K562 (cell line): ENCODE measurements at regions not wholly inside any gene's neighbourhood (a gene's known extent, or its start where the extent isn't known, plus 50 kb on each side); places are given as distances from the start of the nearest gene placed in this dataset.

ENCODE experiments used
- ATAC-seq: fragments of 200-7000 bp; cut with Tn5 transposase; 3 replicates; pipeline ENCODE4 v1.9.1; 2020; ENCODE audit warnings: moderate library complexity
- BruUV-seq: library from RNA; stranded (reverse); fragments of 400-500 nt; replicated peaks from 2 replicates; lab custom pipeline; 2021; lab: Mats Ljungman, UMichigan
- CTCF ChIA-PET: fragments of 300-600 bp; formaldehyde crosslinking; extraction: SDS; loops from one replicate; lab custom pipeline; 2021; ENCODE audit warnings: low intra/inter-chr PET ratio; lab: Yijun Ruan, JAX
- POLR2A ChIA-PET: fragments of 300-600, 350-650 bp; sonication (Branson Sonifier 250); formaldehyde crosslinking; extraction: SDS; loops from one replicate; lab custom pipeline; 2021; ENCODE audit warnings: antibody characterized with exemption, inconsistent platforms; lab: Yijun Ruan, JAX
- DNase-seq, 4 experiments: peaks; one replicate each; pipeline versions ENCODE4 v3.0.0 to v3.0.0-alpha.2; 2011 to 2018; ENCODE audit warnings: low spot score in 3 of 4, mixed read lengths in 3 of 4; ENCODE audit errors: extremely low read depth in 1 of 4
- FAIRE-seq: peaks from 2 replicates; lab custom pipeline; 2011; peaks lifted over from hg19 to GRCh38; lab: Jason Lieb, UNC
- H2AFZ ChIP-seq: 2 replicates; pipeline ENCODE4 v1.6.0; 2011; ENCODE audit warnings: low read depth, low read length, control low read depth, inconsistent platforms
- H3K27ac ChIP-seq: fragments of 200-600 bp; 3 replicates; pipeline ENCODE4 v1.8.0; 2011; ENCODE audit warnings: low read depth, mild to moderate bottlenecking, control low read depth, inconsistent platforms, low read length, moderate library complexity, mixed read lengths; ENCODE audit errors: extremely low read depth
- H3K27me3 ChIP-seq, 2 experiments: fragments of 300-600 bp in 1 of 2; 2 replicates in 1 of 2; 3 replicates in 1 of 2; pipeline versions ENCODE4 v1.6.0 to v1.8.0; 2011; ENCODE audit warnings: inconsistent platforms in 2 of 2, low read length in 2 of 2, mild to moderate bottlenecking in 1 of 2, mixed read lengths in 1 of 2, moderate library complexity in 1 of 2; ENCODE audit not compliant: control insufficient read depth in 2 of 2, insufficient read depth in 2 of 2
- H3K36me3 ChIP-seq: fragments of 300-600 bp; 3 replicates; pipeline ENCODE4 v1.8.0; 2011; ENCODE audit warnings: mild to moderate bottlenecking, low read length, inconsistent platforms; ENCODE audit not compliant: control insufficient read depth, insufficient read depth
- H3K4me1 ChIP-seq, 2 experiments: fragments of 200-600 bp in 1 of 2; replicated peaks in 1 of 2; 2 replicates in 1 of 2; 3 replicates in 1 of 2; pipeline versions ENCODE4 v1.5.1 to v1.8.0; 2011; ENCODE audit warnings: inconsistent platforms in 2 of 2, low read length in 2 of 2, mild to moderate bottlenecking in 1 of 2, mixed read lengths in 1 of 2, moderate library complexity in 1 of 2; ENCODE audit not compliant: control insufficient read depth in 2 of 2, insufficient read depth in 2 of 2
- H3K4me2 ChIP-seq: 2 replicates; pipeline ENCODE4 v1.6.1; 2011; ENCODE audit warnings: low read length, control low read depth, inconsistent platforms, mixed read lengths; ENCODE audit not compliant: insufficient read depth
- H3K4me3 ChIP-seq: fragments of 200-600 bp; sonication (generic), shearing (Covaris generic); 2 replicates; pipeline ENCODE4 v1.5.1; 2016; ENCODE audit warnings: control low read depth, inconsistent platforms
- H3K79me2 ChIP-seq: fragments of 200-600 bp; 3 replicates; pipeline ENCODE4 v1.8.0; 2011; ENCODE audit warnings: low read length, inconsistent platforms; ENCODE audit not compliant: control insufficient read depth, insufficient read depth
- H3K9ac ChIP-seq, 2 experiments: 2 replicates each; pipeline versions ENCODE4 v1.6.0 to v1.6.1; 2011; ENCODE audit warnings: low read depth in 2 of 2, low read length in 2 of 2, control low read depth in 1 of 2, inconsistent platforms in 1 of 2, mild to moderate bottlenecking in 1 of 2, mixed read lengths in 1 of 2; ENCODE audit not compliant: insufficient read depth in 1 of 2
- H3K9me1 ChIP-seq: one replicate; pipeline ENCODE4 v1.6.0; 2011; ENCODE audit warnings: inconsistent platforms, mild to moderate bottlenecking, low read length, moderate library complexity; ENCODE audit not compliant: control insufficient read depth, insufficient read depth
- H3K9me3 ChIP-seq: replicated peaks from 2 replicates; pipeline ENCODE4 v1.5.1; 2011; ENCODE audit warnings: low read depth, low read length, inconsistent platforms; ENCODE audit not compliant: control insufficient read depth, insufficient read depth
- H4K20me1 ChIP-seq: replicated peaks from 2 replicates; pipeline ENCODE4 v1.6.1; 2011; ENCODE audit warnings: low read length, inconsistent platforms, mixed read lengths; ENCODE audit not compliant: control insufficient read depth, insufficient read depth
- BRF1 ChIP-seq: IDR thresholded peaks from 3 replicates; pipeline ENCODE4 v1.6.1; 2011; ENCODE audit warnings: borderline replicate concordance, mild to moderate bottlenecking; ENCODE audit not compliant: insufficient read length; ENCODE audit errors: extremely low read depth
- ILF3 ChIP-seq: fragments of 450-650 bp; IDR thresholded peaks from 2 replicates; pipeline ENCODE4 v1.6.1; 2018; ENCODE audit warnings: antibody characterized with exemption, mild to moderate bottlenecking, moderate library complexity, borderline replicate concordance
- NEUROD1 ChIP-seq: fragments of 150-350 bp; IDR thresholded peaks from 2 replicates; pipeline ENCODE4 v1.6.1; 2014; ENCODE audit warnings: borderline replicate concordance, low read length, low read depth; ENCODE audit not compliant: partially characterized antibody
- RBM34 ChIP-seq: fragments of 200-400 bp; formaldehyde crosslinking; IDR thresholded peaks from 2 replicates; pipeline ENCODE4 v1.6.1; 2018; ENCODE audit warnings: low read length, borderline replicate concordance; ENCODE audit not compliant: insufficient read depth
- SAP30 ChIP-seq: fragments of 200-600 bp; sonication (generic); IDR thresholded peaks from 2 replicates; pipeline ENCODE4 v1.6.1; 2012; ENCODE audit warnings: borderline replicate concordance, low read depth, mild to moderate bottlenecking, moderate library complexity, low read length, control low read depth, inconsistent platforms; ENCODE audit not compliant: insufficient read depth, poor library complexity, severe bottlenecking
- SNIP1 ChIP-seq: fragments of 450-650 bp; IDR thresholded peaks from 2 replicates; pipeline ENCODE4 v1.7.1; 2017; ENCODE audit warnings: low read depth, mild to moderate bottlenecking
- SOX6 ChIP-seq: fragments of 450-650 bp; IDR thresholded peaks from 2 replicates; pipeline ENCODE4 v1.6.1; 2014; ENCODE audit warnings: mild to moderate bottlenecking
- TEAD4 ChIP-seq, 2 experiments: sonication (generic) in 1 of 2; formaldehyde crosslinking in 1 of 2; IDR thresholded peaks; 2 replicates each; pipeline versions ENCODE4 v1.6.1 to v1.8.0; 2012 to 2022; ENCODE audit warnings: borderline replicate concordance in 1 of 2, inconsistent platforms in 1 of 2, low read length in 1 of 2, mild to moderate bottlenecking in 1 of 2, missing genetic modification reagents in 1 of 2
- WHSC1 ChIP-seq: IDR thresholded peaks from one replicate; pipeline ENCODE4 v1.6.1; 2012; ENCODE audit warnings: low read length, control low read depth, inconsistent platforms
- ZKSCAN8 ChIP-seq: fragments of 200-800 bp; sonication (Bioruptor generic); IDR thresholded peaks from 2 replicates; pipeline ENCODE4 v1.6.1; 2016; ENCODE audit warnings: missing genetic modification characterization, missing compliant biosample characterization
- ZNF668 ChIP-seq: fragments of 250-450 bp; sonication (Bioruptor Pico); IDR thresholded peaks from 2 replicates; pipeline ENCODE4 v1.8.0; 2022; ENCODE audit warnings: mild to moderate bottlenecking, inconsistent platforms
- WGBS: fragments of 100-300 bp; shearing (Covaris generic); methylation state at CpG from one replicate; pipeline ENCODE4 v1.1.6; 2016; ENCODE audit warnings: low coverage, mixed read lengths; ENCODE audit not compliant: insufficient coverage; ENCODE audit errors: missing lambda C conversion rate; 5-methylcytosine and 5-hydroxymethylcytosine counted together
- in situ Hi-C: fragments of 300-500 bp; cut with MboI; formaldehyde crosslinking; loops from 4 replicates; pipeline ENCODE4 v1.15.0; 2018; ENCODE audit warnings: inconsistent platforms, mixed read lengths
- intact Hi-C: fragments of 100-400 bp; cut with micrococcal nuclease; formaldehyde crosslinking; loops from 2 replicates; pipeline ENCODE4 v1.14.2; 2022
- TF ChIP-seq, protein P1 (sequence below): fragments of 450-650 bp; IDR thresholded peaks from 2 replicates; pipeline ENCODE4 v1.6.1; 2016; ENCODE audit warnings: borderline replicate concordance
- TF ChIP-seq, protein P2 (sequence below): sonication (generic); formaldehyde crosslinking; IDR thresholded peaks from 2 replicates; pipeline ENCODE4 v1.8.0; 2022; ENCODE audit warnings: mild to moderate bottlenecking, missing genetic modification reagents
- TF ChIP-seq, protein P3 (sequence below): sonication (generic); formaldehyde crosslinking; IDR thresholded peaks from 2 replicates; pipeline ENCODE4 v1.8.0; 2022; ENCODE audit warnings: mild to moderate bottlenecking, low read depth, missing genetic modification reagents

GRCh38 chr22:48336339-48337060, 1491.2 kb downstream of the BRD1 start:
- H3K36me3 ChIP-seq = no peaks in the 10 kb centered on the region
- POLR2A ChIA-PET = no interaction called here
- WGBS = 0% methylated on average over 2 of the region's 7 CpGs
- TF ChIP-seq SNIP1 (no peak), BRF1 (no peak), WHSC1 (no peak), NEUROD1 (no peak), ILF3 (no peak), ZKSCAN8 (no peak), RBM34 (no peak), ZNF668 (CRISPR knock-in tag) (no peak), TEAD4 (IDR thresholded peaks at IDR 0.05; ENCODE audit: low read length) (no peak), TEAD4 (CRISPR knock-in tag; IDR thresholded peaks at IDR 0.05; ENCODE audit: borderline replicate concordance) (no peak), SOX6 (no peak), SAP30 (no peak)
- TF ChIP-seq, protein P1, sequence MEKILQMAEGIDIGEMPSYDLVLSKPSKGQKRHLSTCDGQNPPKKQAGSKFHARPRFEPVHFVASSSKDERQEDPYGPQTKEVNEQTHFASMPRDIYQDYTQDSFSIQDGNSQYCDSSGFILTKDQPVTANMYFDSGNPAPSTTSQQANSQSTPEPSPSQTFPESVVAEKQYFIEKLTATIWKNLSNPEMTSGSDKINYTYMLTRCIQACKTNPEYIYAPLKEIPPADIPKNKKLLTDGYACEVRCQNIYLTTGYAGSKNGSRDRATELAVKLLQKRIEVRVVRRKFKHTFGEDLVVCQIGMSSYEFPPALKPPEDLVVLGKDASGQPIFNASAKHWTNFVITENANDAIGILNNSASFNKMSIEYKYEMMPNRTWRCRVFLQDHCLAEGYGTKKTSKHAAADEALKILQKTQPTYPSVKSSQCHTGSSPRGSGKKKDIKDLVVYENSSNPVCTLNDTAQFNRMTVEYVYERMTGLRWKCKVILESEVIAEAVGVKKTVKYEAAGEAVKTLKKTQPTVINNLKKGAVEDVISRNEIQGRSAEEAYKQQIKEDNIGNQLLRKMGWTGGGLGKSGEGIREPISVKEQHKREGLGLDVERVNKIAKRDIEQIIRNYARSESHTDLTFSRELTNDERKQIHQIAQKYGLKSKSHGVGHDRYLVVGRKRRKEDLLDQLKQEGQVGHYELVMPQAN = no peak
- TF ChIP-seq, protein P2, sequence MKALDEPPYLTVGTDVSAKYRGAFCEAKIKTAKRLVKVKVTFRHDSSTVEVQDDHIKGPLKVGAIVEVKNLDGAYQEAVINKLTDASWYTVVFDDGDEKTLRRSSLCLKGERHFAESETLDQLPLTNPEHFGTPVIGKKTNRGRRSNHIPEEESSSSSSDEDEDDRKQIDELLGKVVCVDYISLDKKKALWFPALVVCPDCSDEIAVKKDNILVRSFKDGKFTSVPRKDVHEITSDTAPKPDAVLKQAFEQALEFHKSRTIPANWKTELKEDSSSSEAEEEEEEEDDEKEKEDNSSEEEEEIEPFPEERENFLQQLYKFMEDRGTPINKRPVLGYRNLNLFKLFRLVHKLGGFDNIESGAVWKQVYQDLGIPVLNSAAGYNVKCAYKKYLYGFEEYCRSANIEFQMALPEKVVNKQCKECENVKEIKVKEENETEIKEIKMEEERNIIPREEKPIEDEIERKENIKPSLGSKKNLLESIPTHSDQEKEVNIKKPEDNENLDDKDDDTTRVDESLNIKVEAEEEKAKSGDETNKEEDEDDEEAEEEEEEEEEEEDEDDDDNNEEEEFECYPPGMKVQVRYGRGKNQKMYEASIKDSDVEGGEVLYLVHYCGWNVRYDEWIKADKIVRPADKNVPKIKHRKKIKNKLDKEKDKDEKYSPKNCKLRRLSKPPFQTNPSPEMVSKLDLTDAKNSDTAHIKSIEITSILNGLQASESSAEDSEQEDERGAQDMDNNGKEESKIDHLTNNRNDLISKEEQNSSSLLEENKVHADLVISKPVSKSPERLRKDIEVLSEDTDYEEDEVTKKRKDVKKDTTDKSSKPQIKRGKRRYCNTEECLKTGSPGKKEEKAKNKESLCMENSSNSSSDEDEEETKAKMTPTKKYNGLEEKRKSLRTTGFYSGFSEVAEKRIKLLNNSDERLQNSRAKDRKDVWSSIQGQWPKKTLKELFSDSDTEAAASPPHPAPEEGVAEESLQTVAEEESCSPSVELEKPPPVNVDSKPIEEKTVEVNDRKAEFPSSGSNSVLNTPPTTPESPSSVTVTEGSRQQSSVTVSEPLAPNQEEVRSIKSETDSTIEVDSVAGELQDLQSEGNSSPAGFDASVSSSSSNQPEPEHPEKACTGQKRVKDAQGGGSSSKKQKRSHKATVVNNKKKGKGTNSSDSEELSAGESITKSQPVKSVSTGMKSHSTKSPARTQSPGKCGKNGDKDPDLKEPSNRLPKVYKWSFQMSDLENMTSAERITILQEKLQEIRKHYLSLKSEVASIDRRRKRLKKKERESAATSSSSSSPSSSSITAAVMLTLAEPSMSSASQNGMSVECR = no peak
- TF ChIP-seq, protein P3, sequence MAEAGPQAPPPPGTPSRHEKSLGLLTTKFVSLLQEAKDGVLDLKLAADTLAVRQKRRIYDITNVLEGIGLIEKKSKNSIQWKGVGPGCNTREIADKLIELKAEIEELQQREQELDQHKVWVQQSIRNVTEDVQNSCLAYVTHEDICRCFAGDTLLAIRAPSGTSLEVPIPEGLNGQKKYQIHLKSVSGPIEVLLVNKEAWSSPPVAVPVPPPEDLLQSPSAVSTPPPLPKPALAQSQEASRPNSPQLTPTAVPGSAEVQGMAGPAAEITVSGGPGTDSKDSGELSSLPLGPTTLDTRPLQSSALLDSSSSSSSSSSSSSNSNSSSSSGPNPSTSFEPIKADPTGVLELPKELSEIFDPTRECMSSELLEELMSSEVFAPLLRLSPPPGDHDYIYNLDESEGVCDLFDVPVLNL = no peak

More at GRCh38 chr22:48336339-48337060, 1491.2 kb downstream of the BRD1 start:
- ATAC-seq = no peak
- H3K4me3 ChIP-seq = no peak overlapping the region
- intact Hi-C loops = no loop called here
- no peaks in the 10 kb centered on the region for H3K9me3 ChIP-seq
- CTCF ChIA-PET = no interaction called here
- peaks cover 3% of the 10 kb centered on the region; the same call in 1 of the 2 replicates for H4K20me1 ChIP-seq
- no peak for DNase-seq
- H3K9ac ChIP-seq = no peak overlapping the region
- no peak for FAIRE-seq
- H3K4me2 ChIP-seq = no peak overlapping the region
- in situ Hi-C loops = no loop called here
- peaks cover 0 to 18% of the 10 kb centered on the region in 2 experiments; a peak in 1 of 5 replicates for H3K27me3 ChIP-seq
- no peaks in the 10 kb centered on the region for H3K4me1 ChIP-seq
- H2AFZ ChIP-seq = no peak overlapping the region
- no peaks in the 10 kb centered on the region for H3K79me2 ChIP-seq
- no peaks in the 10 kb centered on the region for H3K9me1 ChIP-seq
- no peak overlapping the region for H3K27ac ChIP-seq
- BruUV-seq = no TSS peak
